ENCODE measurements at regions not wholly inside any gene's neighbourhood (a gene's known extent, or its start where the extent isn't known, plus 50 kb on each side); places are given as distances from the start of the nearest gene placed in this dataset.

DNA sequence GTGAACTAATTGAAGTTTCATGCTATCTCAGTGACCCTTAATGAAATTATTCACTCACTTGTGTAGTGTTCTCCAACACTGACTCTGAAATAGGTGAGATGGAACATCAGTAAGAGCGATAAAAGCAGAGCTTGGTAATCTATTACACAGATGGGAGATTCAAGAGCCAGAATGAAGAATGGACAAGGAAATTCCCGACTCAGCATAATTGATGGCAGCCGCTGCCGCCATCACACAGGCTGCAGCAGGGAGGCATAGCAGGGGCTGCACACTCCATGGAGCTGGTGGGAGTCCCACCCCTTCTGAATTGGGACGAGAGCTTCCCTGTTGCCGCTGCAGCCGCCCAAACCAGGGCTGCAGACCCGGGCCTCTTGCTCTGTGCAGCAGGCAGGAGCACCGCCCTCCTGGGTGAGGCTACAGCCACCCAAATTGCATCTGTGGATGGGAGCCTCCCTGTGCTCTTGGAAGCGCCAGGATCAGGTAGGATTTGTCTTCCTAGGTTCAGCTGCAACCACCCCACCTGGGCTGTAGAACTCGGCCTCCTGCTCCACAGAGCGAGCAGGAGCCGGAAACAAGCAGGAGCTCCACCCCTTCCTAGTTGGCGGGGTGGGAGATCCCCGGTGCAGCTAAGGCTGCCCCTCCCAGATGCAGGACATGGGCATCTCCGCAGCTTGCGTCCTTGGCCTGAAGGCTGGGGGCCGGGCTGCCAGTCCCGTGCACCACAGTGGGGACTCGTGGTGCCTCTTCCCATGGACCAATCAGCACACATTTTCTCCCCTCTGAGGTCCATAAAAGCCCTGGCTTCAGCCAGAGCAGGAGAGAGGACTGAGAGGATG lies 535.1 kb upstream of the LUZP2 start:
- TF ChIP-seq, protein P1, sequence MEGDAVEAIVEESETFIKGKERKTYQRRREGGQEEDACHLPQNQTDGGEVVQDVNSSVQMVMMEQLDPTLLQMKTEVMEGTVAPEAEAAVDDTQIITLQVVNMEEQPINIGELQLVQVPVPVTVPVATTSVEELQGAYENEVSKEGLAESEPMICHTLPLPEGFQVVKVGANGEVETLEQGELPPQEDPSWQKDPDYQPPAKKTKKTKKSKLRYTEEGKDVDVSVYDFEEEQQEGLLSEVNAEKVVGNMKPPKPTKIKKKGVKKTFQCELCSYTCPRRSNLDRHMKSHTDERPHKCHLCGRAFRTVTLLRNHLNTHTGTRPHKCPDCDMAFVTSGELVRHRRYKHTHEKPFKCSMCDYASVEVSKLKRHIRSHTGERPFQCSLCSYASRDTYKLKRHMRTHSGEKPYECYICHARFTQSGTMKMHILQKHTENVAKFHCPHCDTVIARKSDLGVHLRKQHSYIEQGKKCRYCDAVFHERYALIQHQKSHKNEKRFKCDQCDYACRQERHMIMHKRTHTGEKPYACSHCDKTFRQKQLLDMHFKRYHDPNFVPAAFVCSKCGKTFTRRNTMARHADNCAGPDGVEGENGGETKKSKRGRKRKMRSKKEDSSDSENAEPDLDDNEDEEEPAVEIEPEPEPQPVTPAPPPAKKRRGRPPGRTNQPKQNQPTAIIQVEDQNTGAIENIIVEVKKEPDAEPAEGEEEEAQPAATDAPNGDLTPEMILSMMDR (conservative IDR thresholded peaks at IDR 0.05; ENCODE audit: low read depth, low read length), result no peak

GRCh38 chr11:23973244-23973643 lies 523.6 kb upstream of the LUZP2 start:
- no peak for DNase-seq (ENCODE audit: low read depth)
- H3K4me3 ChIP-seq (ENCODE audit: low read length), result no peak overlapping the region
- TF ChIP-seq, protein P1 (conservative IDR thresholded peaks at IDR 0.05; ENCODE audit: low read depth, low read length), result no peak

More for the DNA sequence above, 535.1 kb upstream of the LUZP2 start:
- no peak for DNase-seq (ENCODE audit: low read depth)
- no peak overlapping the region for H3K4me3 ChIP-seq (ENCODE audit: low read length)

GRCh38 chr11:23974051-23974450 lies 522.8 kb upstream of the LUZP2 start:
- no peak for DNase-seq (ENCODE audit: low read depth)
- no peak overlapping the region for H3K4me3 ChIP-seq (ENCODE audit: low read length)
- TF ChIP-seq, protein P1 (conservative IDR thresholded peaks at IDR 0.05; ENCODE audit: low read depth, low read length), result no peak

DNA sequence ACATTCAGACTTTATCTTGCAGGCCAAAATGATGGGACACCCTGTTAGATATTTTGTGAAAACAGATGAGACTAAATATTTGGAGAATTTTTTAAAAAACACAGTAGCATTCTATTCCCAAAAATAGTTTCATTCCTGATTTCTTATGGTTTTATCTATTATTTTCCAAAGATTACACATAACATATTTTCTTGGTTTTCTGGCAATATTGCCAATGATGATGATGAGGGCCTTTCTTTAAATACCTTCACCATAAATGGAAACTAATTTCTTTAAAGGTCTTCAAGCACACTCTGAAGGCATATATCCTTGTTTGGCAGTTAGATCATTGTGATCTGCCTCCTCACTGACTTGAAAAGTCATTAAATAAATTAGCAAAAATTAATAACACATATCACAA lies 522.3 kb upstream of the LUZP2 start:
- TF ChIP-seq, protein P1 (conservative IDR thresholded peaks at IDR 0.05; ENCODE audit: low read depth, low read length), result no peak
- H3K4me3 ChIP-seq (ENCODE audit: low read length), result no peak overlapping the region
- DNase-seq (ENCODE audit: low read depth), result no peak

DNA sequence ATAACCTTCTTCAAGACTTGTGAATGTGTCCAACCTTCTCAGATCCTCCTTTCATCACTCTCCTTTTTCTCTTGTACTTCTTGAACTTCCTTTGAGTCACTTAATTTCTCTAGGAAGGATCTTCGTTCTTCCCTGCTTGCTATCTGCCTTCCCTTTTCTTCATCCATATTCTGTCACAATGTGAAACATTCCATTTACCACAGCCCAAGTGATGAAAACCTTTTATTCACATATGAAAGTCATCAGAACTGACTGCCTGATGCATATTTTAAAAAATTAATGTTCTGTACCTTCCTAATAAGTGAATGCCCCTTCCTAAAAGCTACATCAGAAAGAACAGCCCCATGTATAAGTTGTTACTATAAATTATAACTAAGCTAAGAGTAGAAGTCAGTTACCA lies 520.4 kb upstream of the LUZP2 start:
- DNase-seq (ENCODE audit: low read depth), result no peak
- H3K4me3 ChIP-seq (ENCODE audit: low read length), result no peak overlapping the region
- TF ChIP-seq, protein P1 (conservative IDR thresholded peaks at IDR 0.05; ENCODE audit: low read depth, low read length), result no peak

- DNase-seq (ENCODE audit: low read depth), result no peak
- TF ChIP-seq, protein P1 (conservative IDR thresholded peaks at IDR 0.05; ENCODE audit: low read depth, low read length), result no peak
- H3K4me3 ChIP-seq (ENCODE audit: low read length), result no peak overlapping the region
Measured at GRCh38 chr11:23976841-23977271, 520.0 kb upstream of the LUZP2 start.

All from retinal pigment epithelial cell (primary cell).